Adrenal gland (tissue), 9 donors: ENCODE measurements at regions not wholly inside any gene's neighbourhood (a gene's known extent, or its start where the extent isn't known, plus 50 kb on each side); places are given as distances from the start of the nearest gene placed in this dataset.

Source experiments
- DNase-seq, 7 donors: peaks; one replicate each; pipeline ENCODE4 v3.0.0-alpha.2; 2019 to 2020
- H3K27ac ChIP-seq, 5 donors: fragments of 200-600 bp; sonication (generic) in 4 of 5; 1 replicate in 3 of 5; 2 replicates in 2 of 5; pipeline versions ENCODE4 v1.5.1 to v1.8.0; 2016 to 2020; ENCODE audit warnings: mild to moderate bottlenecking in 1 of 5
- H3K27me3 ChIP-seq: fragments of 200-600 bp; 2 replicates; pipeline ENCODE4 v1.8.0; 2021
- H3K36me3 ChIP-seq, 2 donors: fragments of 200-600 bp; replicated peaks in 1 of 2; 1 replicate in 1 of 2; 2 replicates in 1 of 2; pipeline versions ENCODE4 v1.5.1 to v1.8.0; 2018 to 2022
- H3K4me1 ChIP-seq, 2 donors: fragments of 200-600 bp; replicated peaks in 1 of 2; 1 replicate in 1 of 2; 2 replicates in 1 of 2; pipeline versions ENCODE4 v1.5.1 to v1.8.0; 2018 to 2021
- H3K4me3 ChIP-seq, 4 donors: fragments of 200-600 bp; sonication (generic) in 3 of 4; one replicate each; pipeline ENCODE4 v1.5.1; 2016 to 2018
- H3K9me3 ChIP-seq, 3 donors: fragments of 200-600 bp; sonication (generic) in 1 of 3; replicated peaks in 1 of 3; 1 replicate in 2 of 3; 2 replicates in 1 of 3; pipeline versions ENCODE4 v1.5.1 to v1.8.0; 2016 to 2021
- CTCF ChIP-seq, 6 experiments: fragments of 450-650 bp in 4 of 6; fragments of 200-600 bp in 2 of 6; sonication (generic) in 1 of 6; IDR thresholded peaks; 1 replicate in 5 of 6; 2 replicates in 1 of 6; pipeline versions ENCODE4 v1.5.1 to v1.8.0; 2016 to 2021; ENCODE audit warnings: antibody characterized with exemption in 6 of 6, mild to moderate bottlenecking in 2 of 6, moderate library complexity in 1 of 6
- POLR2A ChIP-seq, 2 donors: fragments of 450-650 bp; IDR thresholded peaks; one replicate each; pipeline ENCODE4 v1.6.1; 2017; ENCODE audit warnings: antibody characterized with exemption in 2 of 2, mild to moderate bottlenecking in 2 of 2, moderate library complexity in 1 of 2
- WGBS, 4 donors: extraction: QIAGEN DNeasy Blood & Tissue Kit in 2 of 4; methylation state at CpG; one replicate each; pipeline versions ENCODE4 v1.1.5 to v1.1.7; 2013 to 2017; 5-methylcytosine and 5-hydroxymethylcytosine counted together
- intact Hi-C, 2 donors: fragments of 100-400 bp; cut with DNase I; formaldehyde crosslinking; loops; one replicate each; pipeline versions ENCODE4 v1.14.1 to v1.15.0; 2022 to 2023
- donor health status: healthy with polysubstance abuse.
- donor health status: Bipolar disorder and iron deficiency.
- donor health status: DM: yes; HTN: yes; CAD: no.
- donor health status: DM: no; HTN: no; CAD: no.
- donor health status: DM: no; HTN: no; CAD: no.

GRCh38 chr1:221622389-221622788 lies 119.5 kb downstream of the DUSP10 start:
- H3K27me3 ChIP-seq: no peaks in the 10 kb centered on the region
- H3K4me3 ChIP-seq: no peak overlapping the region
- WGBS, 4 donors: 85 to 94% (median 88%) methylated on average over 2 of the region's 2 CpGs
- H3K9me3 ChIP-seq: no peaks in the 10 kb centered on the region
- H3K4me1 ChIP-seq: no peaks in the 10 kb centered on the region
- H3K27ac ChIP-seq: no peak overlapping the region
- TF ChIP-seq POLR2A (IDR thresholded peaks at IDR 0.05) (no peak), CTCF (IDR thresholded peaks at IDR 0.05) (no peak)
- H3K36me3 ChIP-seq: no peaks in the 10 kb centered on the region
- DNase-seq: no peak
- intact Hi-C loops: no loop called here

GRCh38 chr1:221625026-221625425 lies 116.9 kb downstream of the DUSP10 start:
- no peak for DNase-seq
- Histone ChIP-seq H3K27ac (no peak overlapping the region), H3K36me3 (no peaks in the 10 kb centered on the region), H3K4me3 (no peak overlapping the region), H3K4me1 (no peaks in the 10 kb centered on the region), H3K27me3 (no peaks in the 10 kb centered on the region), H3K9me3 (no peaks in the 10 kb centered on the region)
- TF ChIP-seq POLR2A (IDR thresholded peaks at IDR 0.05) (no peak), CTCF (IDR thresholded peaks at IDR 0.05) (no peak)
- intact Hi-C loops: no loop called here

GRCh38 chr1:221626041-221626440 lies 115.8 kb downstream of the DUSP10 start:
- H3K27ac ChIP-seq: no peak overlapping the region
- no peaks in the 10 kb centered on the region for H3K4me1 ChIP-seq
- intact Hi-C loops: no loop called here
- no peaks in the 10 kb centered on the region for H3K9me3 ChIP-seq
- no peak for DNase-seq
- no peaks in the 10 kb centered on the region for H3K36me3 ChIP-seq
- WGBS, 4 donors: 91 to 100% (median 92%) methylated on average over 1 of the region's 1 CpG
- no peak overlapping the region for H3K4me3 ChIP-seq
- H3K27me3 ChIP-seq: no peaks in the 10 kb centered on the region
- no peak for TF ChIP-seq CTCF (IDR thresholded peaks at IDR 0.05)
- no peak for TF ChIP-seq POLR2A (IDR thresholded peaks at IDR 0.05)

GRCh38 chr1:221630236-221630635 lies 111.7 kb downstream of the DUSP10 start:
- intact Hi-C loops: no loop called here
- no peaks in the 10 kb centered on the region for H3K9me3 ChIP-seq
- peaks cover 0 to 11% of the 10 kb centered on the region in 2 donors for H3K4me1 ChIP-seq
- no peak overlapping the region for H3K27ac ChIP-seq
- no peak overlapping the region for H3K4me3 ChIP-seq
- H3K36me3 ChIP-seq: no peaks in the 10 kb centered on the region
- no peak for TF ChIP-seq CTCF (IDR thresholded peaks at IDR 0.05)
- no peak for TF ChIP-seq POLR2A (IDR thresholded peaks at IDR 0.05)
- H3K27me3 ChIP-seq: no peaks in the 10 kb centered on the region
- no peak for DNase-seq
